ENCODE measurements at regions not wholly inside any gene's neighbourhood (a gene's known extent, or its start where the extent isn't known, plus 50 kb on each side); places are given as distances from the start of the nearest gene placed in this dataset.

DNA sequence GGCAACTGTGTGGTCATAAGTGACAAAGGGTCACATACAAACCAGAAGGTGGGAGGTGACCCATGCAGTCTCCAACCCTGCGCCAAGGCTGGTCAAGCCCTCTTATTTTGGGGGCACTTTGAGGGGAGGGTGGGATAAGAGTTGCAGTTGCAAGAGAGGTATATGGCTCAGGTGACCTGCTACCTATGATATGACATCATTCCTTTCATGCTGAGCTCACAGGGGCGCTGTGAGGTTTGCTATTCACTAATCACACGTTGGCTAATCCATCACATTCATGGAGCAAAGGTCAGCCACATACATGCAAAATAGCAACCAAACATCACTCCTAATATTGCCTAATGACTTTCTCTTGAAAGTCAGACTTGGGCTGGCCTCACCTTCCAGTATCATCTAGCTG, 72.0 kb upstream of the PAXBP1 start:
- H3K4me1 ChIP-seq (ENCODE audit: low read depth, poor library complexity, severe bottlenecking), result no peaks in the 10 kb centered on the region
- H4K20me1 ChIP-seq (ENCODE audit: insufficient read depth), result no peaks in the 10 kb centered on the region
- no peaks in the 10 kb centered on the region for H3K27me3 ChIP-seq (ENCODE audit: insufficient read depth, low read depth)
- no peak overlapping the region for H3K27ac ChIP-seq
- H3K79me2 ChIP-seq (ENCODE audit: insufficient read depth, low read depth), result no peaks in the 10 kb centered on the region
- H3K4me3 ChIP-seq (IDR thresholded peaks at IDR 0.05; ENCODE audit: insufficient read depth, low read depth, low read length), result no peak overlapping the region
- no peak overlapping the region for H3K9ac ChIP-seq
- H3K4me2 ChIP-seq, result no peak overlapping the region
- TF ChIP-seq, protein P1, sequence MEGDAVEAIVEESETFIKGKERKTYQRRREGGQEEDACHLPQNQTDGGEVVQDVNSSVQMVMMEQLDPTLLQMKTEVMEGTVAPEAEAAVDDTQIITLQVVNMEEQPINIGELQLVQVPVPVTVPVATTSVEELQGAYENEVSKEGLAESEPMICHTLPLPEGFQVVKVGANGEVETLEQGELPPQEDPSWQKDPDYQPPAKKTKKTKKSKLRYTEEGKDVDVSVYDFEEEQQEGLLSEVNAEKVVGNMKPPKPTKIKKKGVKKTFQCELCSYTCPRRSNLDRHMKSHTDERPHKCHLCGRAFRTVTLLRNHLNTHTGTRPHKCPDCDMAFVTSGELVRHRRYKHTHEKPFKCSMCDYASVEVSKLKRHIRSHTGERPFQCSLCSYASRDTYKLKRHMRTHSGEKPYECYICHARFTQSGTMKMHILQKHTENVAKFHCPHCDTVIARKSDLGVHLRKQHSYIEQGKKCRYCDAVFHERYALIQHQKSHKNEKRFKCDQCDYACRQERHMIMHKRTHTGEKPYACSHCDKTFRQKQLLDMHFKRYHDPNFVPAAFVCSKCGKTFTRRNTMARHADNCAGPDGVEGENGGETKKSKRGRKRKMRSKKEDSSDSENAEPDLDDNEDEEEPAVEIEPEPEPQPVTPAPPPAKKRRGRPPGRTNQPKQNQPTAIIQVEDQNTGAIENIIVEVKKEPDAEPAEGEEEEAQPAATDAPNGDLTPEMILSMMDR (conservative IDR thresholded peaks at IDR 0.05; ENCODE audit: low read depth, low read length), result no peak
- H2AFZ ChIP-seq (ENCODE audit: low read depth), result no peak overlapping the region
- H3K36me3 ChIP-seq (ENCODE audit: insufficient read depth), result no peaks in the 10 kb centered on the region

DNA sequence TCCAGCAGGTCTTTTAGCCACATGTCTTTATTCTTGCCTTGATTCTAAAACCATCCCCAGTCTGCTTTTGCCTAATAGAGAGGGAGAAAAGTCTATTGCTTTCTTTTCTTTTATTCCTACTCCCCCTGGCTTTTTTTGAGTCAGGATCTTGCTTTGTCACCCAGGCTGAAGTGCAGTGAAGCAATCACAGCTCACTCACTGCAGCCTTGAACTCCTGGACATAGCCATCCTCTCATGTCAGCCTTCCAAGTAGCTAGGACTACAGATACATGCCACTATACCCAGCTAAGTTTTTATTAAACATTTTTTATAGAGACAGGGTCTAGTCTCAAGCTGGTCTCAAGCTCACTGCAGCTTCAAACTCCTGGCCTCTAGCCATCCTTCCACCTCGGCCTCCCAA, 72.5 kb upstream of the PAXBP1 start:
- Histone ChIP-seq H3K4me2 (no peak overlapping the region), H3K9ac (no peak overlapping the region), H3K79me2 (ENCODE audit: insufficient read depth, low read depth) (no peaks in the 10 kb centered on the region), H3K27ac (no peak overlapping the region), H3K36me3 (ENCODE audit: insufficient read depth) (no peaks in the 10 kb centered on the region), H3K4me1 (ENCODE audit: low read depth, poor library complexity, severe bottlenecking) (no peaks in the 10 kb centered on the region), H4K20me1 (ENCODE audit: insufficient read depth) (no peaks in the 10 kb centered on the region), H2AFZ (ENCODE audit: low read depth) (no peak overlapping the region), H3K27me3 (ENCODE audit: insufficient read depth, low read depth) (no peaks in the 10 kb centered on the region), H3K4me3 (IDR thresholded peaks at IDR 0.05; ENCODE audit: insufficient read depth, low read depth, low read length) (no peak overlapping the region)
- TF ChIP-seq, protein P1 (conservative IDR thresholded peaks at IDR 0.05; ENCODE audit: low read depth, low read length), result no peak

DNA sequence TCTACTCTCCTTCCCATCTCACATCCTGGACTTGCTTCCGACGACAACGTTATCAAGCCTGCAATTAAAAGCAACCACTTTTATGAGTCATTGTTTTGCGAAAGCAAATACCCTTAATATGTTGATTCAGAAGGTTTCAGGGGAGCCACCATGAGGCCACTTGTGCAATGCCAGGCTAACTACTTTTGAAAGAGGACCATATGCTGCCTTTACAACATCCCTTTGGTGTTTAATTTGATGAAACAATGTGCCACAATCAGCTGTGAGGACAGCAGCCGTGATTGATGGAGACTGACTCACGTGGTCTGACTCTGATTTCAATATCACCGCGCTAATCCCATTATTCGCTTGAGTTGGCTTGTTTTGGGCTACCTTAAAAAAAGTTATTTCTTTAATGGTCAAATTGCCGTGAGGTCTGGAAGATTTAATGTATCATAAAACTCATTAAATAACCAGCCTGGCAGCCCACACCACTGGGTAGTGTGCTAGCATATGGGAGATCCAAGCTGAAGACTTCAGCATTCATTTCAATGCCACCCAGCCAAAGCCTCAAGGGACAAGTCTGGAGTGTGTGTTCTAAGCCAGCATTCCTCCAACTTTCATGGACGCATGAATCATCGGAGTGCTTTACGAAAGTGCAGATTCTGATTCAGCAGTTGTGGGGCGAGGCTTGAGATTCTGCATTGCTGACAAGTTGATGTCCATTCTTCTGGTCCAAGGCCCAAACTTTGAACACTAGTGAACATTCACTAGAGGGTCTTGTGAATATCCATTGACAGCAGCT, 73.3 kb upstream of the PAXBP1 start:
- Histone ChIP-seq H3K27ac (no peak overlapping the region), H3K4me3 (IDR thresholded peaks at IDR 0.05; ENCODE audit: insufficient read depth, low read depth, low read length) (no peak overlapping the region), H3K36me3 (ENCODE audit: insufficient read depth) (no peaks in the 10 kb centered on the region), H2AFZ (ENCODE audit: low read depth) (no peak overlapping the region), H3K4me1 (ENCODE audit: low read depth, poor library complexity, severe bottlenecking) (no peaks in the 10 kb centered on the region), H4K20me1 (ENCODE audit: insufficient read depth) (no peaks in the 10 kb centered on the region), H3K9ac (no peak overlapping the region), H3K4me2 (no peak overlapping the region), H3K27me3 (ENCODE audit: insufficient read depth, low read depth) (no peaks in the 10 kb centered on the region), H3K79me2 (ENCODE audit: insufficient read depth, low read depth) (no peaks in the 10 kb centered on the region)
- TF ChIP-seq, protein P1 (conservative IDR thresholded peaks at IDR 0.05; ENCODE audit: low read depth, low read length), result no peak

DNA sequence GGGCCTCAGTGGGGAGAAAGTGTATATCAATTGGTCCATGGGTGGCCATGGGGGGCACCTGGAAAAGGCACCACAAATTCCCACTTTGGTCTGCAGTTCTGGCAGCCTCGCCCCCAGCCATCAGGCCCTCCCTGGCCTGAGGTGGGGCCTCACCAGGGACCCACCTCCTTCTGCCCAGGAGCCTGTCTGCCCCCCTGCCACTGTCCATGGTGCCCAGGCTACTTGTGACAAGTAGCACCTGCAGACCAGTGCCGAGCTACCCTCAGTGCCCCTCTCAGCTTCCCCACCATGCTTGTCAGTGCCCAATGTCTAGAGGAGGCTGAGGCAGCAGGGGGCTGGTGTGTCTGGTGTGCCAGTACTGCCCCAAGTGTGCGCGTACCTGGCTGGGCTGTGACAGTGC, 87.1 kb upstream of the PAXBP1 start:
- Histone ChIP-seq H2AFZ (ENCODE audit: low read depth) (no peak overlapping the region), H3K9ac (no peak overlapping the region), H3K27ac (no peak overlapping the region), H3K27me3 (ENCODE audit: insufficient read depth, low read depth) (no peaks in the 10 kb centered on the region), H3K79me2 (ENCODE audit: insufficient read depth, low read depth) (no peaks in the 10 kb centered on the region), H3K36me3 (ENCODE audit: insufficient read depth) (no peaks in the 10 kb centered on the region), H3K4me2 (no peak overlapping the region), H3K4me1 (ENCODE audit: low read depth, poor library complexity, severe bottlenecking) (peaks cover 4% of the 10 kb centered on the region), H4K20me1 (ENCODE audit: insufficient read depth) (no peaks in the 10 kb centered on the region), H3K4me3 (IDR thresholded peaks at IDR 0.05; ENCODE audit: insufficient read depth, low read depth, low read length) (no peak overlapping the region)
- TF ChIP-seq, protein P1 (conservative IDR thresholded peaks at IDR 0.05; ENCODE audit: low read depth, low read length), result no peak
